Loucy (cell line): ENCODE measurements at regions not wholly inside any gene's neighbourhood (a gene's known extent, or its start where the extent isn't known, plus 50 kb on each side); places are given as distances from the start of the nearest gene placed in this dataset.

Experiments used
- EZH2phosphoT487 ChIP-seq: fragments of 200-600 bp; IDR thresholded peaks from 2 replicates; pipeline ENCODE4 v1.6.1; 2018; ENCODE audit warnings: antibody characterized with exemption, mild to moderate bottlenecking, moderate library complexity, borderline replicate concordance
- TF ChIP-seq, protein P1 (sequence below): fragments of 200-600 bp; sonication (generic); conservative IDR thresholded peaks from 2 replicates; pipeline ENCODE4 v1.5.1; 2014; ENCODE audit warnings: mild to moderate bottlenecking, antibody characterized with exemption, low read length

DNA sequence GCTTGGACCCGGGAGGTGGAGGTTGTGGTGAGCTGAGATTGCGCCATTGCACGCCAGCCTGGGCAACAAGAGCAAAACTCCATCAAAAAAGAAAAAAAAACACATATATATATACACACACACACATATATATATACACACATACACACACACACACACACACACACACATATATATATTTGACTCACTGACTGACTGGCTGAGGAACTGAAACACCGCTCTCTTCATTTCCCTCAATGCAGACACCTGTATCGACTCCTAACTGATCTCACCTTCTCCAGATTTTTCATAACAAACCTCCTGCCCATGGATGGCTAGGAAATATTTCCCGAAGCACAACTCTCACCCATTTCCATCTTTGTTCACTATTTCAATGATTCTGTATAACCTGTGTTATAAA, 140.7 kb upstream of the ANO3 start:
- TF ChIP-seq, protein P1, sequence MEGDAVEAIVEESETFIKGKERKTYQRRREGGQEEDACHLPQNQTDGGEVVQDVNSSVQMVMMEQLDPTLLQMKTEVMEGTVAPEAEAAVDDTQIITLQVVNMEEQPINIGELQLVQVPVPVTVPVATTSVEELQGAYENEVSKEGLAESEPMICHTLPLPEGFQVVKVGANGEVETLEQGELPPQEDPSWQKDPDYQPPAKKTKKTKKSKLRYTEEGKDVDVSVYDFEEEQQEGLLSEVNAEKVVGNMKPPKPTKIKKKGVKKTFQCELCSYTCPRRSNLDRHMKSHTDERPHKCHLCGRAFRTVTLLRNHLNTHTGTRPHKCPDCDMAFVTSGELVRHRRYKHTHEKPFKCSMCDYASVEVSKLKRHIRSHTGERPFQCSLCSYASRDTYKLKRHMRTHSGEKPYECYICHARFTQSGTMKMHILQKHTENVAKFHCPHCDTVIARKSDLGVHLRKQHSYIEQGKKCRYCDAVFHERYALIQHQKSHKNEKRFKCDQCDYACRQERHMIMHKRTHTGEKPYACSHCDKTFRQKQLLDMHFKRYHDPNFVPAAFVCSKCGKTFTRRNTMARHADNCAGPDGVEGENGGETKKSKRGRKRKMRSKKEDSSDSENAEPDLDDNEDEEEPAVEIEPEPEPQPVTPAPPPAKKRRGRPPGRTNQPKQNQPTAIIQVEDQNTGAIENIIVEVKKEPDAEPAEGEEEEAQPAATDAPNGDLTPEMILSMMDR = no peak
- no peak for TF ChIP-seq EZH2phosphoT487
